ENCODE measurements at regions not wholly inside any gene's neighbourhood (a gene's known extent, or its start where the extent isn't known, plus 50 kb on each side); places are given as distances from the start of the nearest gene placed in this dataset.

DNA sequence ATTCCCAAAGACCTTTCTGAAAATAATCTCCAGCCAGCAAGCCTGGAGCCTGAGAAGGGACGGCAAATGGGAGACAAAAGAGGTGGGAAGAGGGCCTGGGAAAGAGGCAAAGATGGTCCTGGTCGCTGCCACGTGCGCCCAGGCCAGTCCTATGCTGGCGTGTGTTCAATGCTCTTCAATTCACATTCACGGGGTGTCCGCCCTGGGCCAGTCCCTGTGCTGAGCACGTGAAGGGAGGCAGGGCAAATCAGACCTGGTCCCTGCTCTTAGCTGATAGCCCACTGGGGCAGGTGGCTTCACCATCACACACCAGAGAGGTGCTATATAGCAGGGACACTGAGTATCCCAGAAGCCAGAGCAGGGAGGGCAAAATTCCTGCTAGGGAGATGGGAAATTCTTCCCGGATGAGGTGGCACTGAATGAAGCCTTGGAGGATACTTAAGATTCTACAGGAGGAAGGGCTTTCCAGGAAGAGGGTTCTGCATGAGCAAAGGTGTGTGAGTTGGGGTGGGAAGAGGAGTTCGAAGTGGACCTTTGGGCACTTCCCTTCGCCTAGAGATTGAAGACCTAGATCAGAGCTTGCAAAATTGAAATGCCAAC lies 148.2 kb downstream of the CHST1 start:
- no peak for DNase-seq
- no peaks in the 10 kb centered on the region for H3K4me1 Mint-ChIP-seq (ENCODE audit: low read depth)
- H3K9me3 Mint-ChIP-seq, result no peaks in the 10 kb centered on the region
- H3K27ac Mint-ChIP-seq, result no peak overlapping the region
- no peaks in the 10 kb centered on the region for H3K36me3 Mint-ChIP-seq (ENCODE audit: low read depth)
- no peak overlapping the region for H3K4me3 Mint-ChIP-seq
- no peaks in the 10 kb centered on the region for H3K27me3 Mint-ChIP-seq

- no peaks in the 10 kb centered on the region for H3K4me1 Mint-ChIP-seq (ENCODE audit: low read depth)
- H3K27me3 Mint-ChIP-seq, result no peaks in the 10 kb centered on the region
- no peak for DNase-seq
- no peak overlapping the region for H3K27ac Mint-ChIP-seq
- no peak overlapping the region for H3K4me3 Mint-ChIP-seq
- no peaks in the 10 kb centered on the region for H3K9me3 Mint-ChIP-seq
- H3K36me3 Mint-ChIP-seq (ENCODE audit: low read depth), result no peaks in the 10 kb centered on the region
These were observed 151.5 kb downstream of the CHST1 start for GRCh38 chr11:45513821-45514340.

DNA sequence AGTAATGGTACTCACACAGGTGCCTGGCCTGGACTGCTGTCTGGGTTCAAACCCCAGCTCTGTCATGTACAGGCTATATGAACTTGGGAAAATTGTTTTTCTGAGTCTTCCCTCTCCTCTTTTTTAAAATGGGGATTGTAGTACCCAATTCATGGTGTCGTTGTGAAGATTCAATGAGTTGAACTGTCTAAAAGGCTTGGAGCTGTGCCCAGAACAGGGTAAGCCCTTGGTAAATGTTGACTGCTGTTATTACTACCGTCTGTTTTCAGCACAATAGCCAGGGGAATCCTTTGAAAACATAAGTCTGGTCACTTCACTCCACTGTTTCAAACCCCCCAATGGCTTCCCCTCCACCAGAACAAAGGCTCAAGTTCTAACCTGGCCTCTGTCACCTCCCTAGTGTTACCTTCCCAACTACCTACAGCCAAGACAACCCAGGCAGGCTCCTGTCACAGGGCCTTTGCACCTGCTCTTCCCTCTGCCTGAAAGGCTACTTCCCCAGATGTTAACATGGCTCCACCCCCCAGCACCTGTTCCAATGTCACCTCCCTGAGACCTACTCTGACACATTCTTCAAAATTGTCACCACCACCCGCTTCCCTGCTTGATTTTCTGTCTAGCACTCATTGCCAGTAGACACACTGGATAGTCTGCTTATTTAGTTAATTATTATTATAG lies 152.8 kb downstream of the CHST1 start:
- Mint-ChIP-seq H3K36me3 (ENCODE audit: low read depth) (no peaks in the 10 kb centered on the region), H3K4me1 (ENCODE audit: low read depth) (no peaks in the 10 kb centered on the region), H3K27me3 (peaks cover 5% of the 10 kb centered on the region), H3K4me3 (no peak overlapping the region), H3K9me3 (no peaks in the 10 kb centered on the region), H3K27ac (no peak overlapping the region)
- no peak for DNase-seq

GRCh38 chr11:45511566-45511965 lies 153.9 kb downstream of the CHST1 start:
- H3K4me1 Mint-ChIP-seq (ENCODE audit: low read depth), result no peaks in the 10 kb centered on the region
- no peak for DNase-seq
- H3K27ac Mint-ChIP-seq, result no peak overlapping the region
- H3K9me3 Mint-ChIP-seq, result no peaks in the 10 kb centered on the region
- no peak overlapping the region for H3K4me3 Mint-ChIP-seq
- H3K27me3 Mint-ChIP-seq, result peaks cover 5% of the 10 kb centered on the region
- no peaks in the 10 kb centered on the region for H3K36me3 Mint-ChIP-seq (ENCODE audit: low read depth)

- peaks cover 7% of the 10 kb centered on the region for H3K9me3 Mint-ChIP-seq
- H3K36me3 Mint-ChIP-seq (ENCODE audit: low read depth), result no peaks in the 10 kb centered on the region
- DNase-seq, result no peak
- no peak overlapping the region for H3K27ac Mint-ChIP-seq
- no peak overlapping the region for H3K4me3 Mint-ChIP-seq
- H3K27me3 Mint-ChIP-seq, result peaks cover 13% of the 10 kb centered on the region
- no peaks in the 10 kb centered on the region for H3K4me1 Mint-ChIP-seq (ENCODE audit: low read depth)
These were observed 157.5 kb downstream of the CHST1 start for GRCh38 chr11:45507916-45508315.

- Mint-ChIP-seq H3K27me3 (peaks cover 33% of the 10 kb centered on the region), H3K4me3 (no peak overlapping the region), H3K4me1 (ENCODE audit: low read depth) (no peaks in the 10 kb centered on the region), H3K9me3 (peaks cover 7% of the 10 kb centered on the region), H3K36me3 (ENCODE audit: low read depth) (no peaks in the 10 kb centered on the region), H3K27ac (no peak overlapping the region)
- DNase-seq, result no peak
These were observed 162.1 kb downstream of the CHST1 start for GRCh38 chr11:45503311-45503710.

DNA sequence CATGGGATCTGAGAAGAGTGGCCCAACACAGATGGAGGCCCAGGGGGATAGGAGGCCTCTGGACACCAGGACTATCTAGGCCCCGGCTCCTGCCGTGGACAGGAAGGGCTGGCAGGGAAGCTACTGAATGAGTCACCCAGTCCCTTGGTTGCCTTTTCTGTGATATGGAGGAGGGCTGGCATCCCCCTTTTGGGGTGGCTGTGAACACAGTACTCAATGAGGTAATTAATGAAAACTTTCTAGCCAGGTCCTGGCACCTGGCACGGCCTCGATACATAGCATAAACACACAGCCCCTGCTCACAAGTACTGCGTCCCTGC lies 163.2 kb downstream of the CHST1 start:
- Mint-ChIP-seq H3K4me1 (ENCODE audit: low read depth) (no peaks in the 10 kb centered on the region), H3K36me3 (ENCODE audit: low read depth) (no peaks in the 10 kb centered on the region), H3K4me3 (no peak overlapping the region), H3K27me3 (peaks cover 37% of the 10 kb centered on the region), H3K27ac (no peak overlapping the region), H3K9me3 (peaks cover 7% of the 10 kb centered on the region)
- no peak for DNase-seq

- no peak overlapping the region for H3K4me3 Mint-ChIP-seq
- H3K36me3 Mint-ChIP-seq (ENCODE audit: low read depth), result no peaks in the 10 kb centered on the region
- peaks cover 7% of the 10 kb centered on the region for H3K9me3 Mint-ChIP-seq
- no peak for DNase-seq
- H3K27me3 Mint-ChIP-seq, result peaks cover 37% of the 10 kb centered on the region
- no peaks in the 10 kb centered on the region for H3K4me1 Mint-ChIP-seq (ENCODE audit: low read depth)
- H3K27ac Mint-ChIP-seq, result no peak overlapping the region
These were observed 163.8 kb downstream of the CHST1 start for GRCh38 chr11:45501392-45502225.

- Mint-ChIP-seq H3K4me1 (ENCODE audit: low read depth) (no peaks in the 10 kb centered on the region), H3K27me3 (peaks cover 35% of the 10 kb centered on the region), H3K36me3 (ENCODE audit: low read depth) (no peaks in the 10 kb centered on the region), H3K27ac (no peak overlapping the region), H3K9me3 (peaks cover 7% of the 10 kb centered on the region), H3K4me3 (no peak overlapping the region)
- no peak for DNase-seq
These were observed 165.0 kb downstream of the CHST1 start for GRCh38 chr11:45500451-45500850.

DNA sequence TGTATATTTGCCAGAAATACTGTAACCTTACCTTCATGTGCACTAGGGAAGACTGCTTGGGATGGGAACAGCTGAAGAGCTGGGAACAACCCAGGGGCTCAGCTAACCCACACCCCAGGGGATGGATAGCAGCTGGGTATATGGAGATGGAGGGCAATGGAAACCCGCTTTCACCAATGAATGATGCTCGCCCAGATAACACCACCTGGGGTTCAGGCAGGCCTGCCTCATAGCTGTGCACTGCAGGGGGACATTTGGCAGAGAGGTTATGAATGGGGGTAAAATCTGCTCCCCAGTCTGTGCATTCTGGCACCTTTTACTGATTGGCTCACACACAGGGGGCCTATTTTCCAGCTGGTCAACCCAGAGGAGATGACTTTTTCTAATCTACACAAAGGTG lies 170.7 kb downstream of the CHST1 start:
- no peaks in the 10 kb centered on the region for H3K36me3 Mint-ChIP-seq (ENCODE audit: low read depth)
- H3K4me3 Mint-ChIP-seq, result no peak overlapping the region
- peaks cover 2% of the 10 kb centered on the region for H3K9me3 Mint-ChIP-seq
- DNase-seq, result no peak
- no peaks in the 10 kb centered on the region for H3K4me1 Mint-ChIP-seq (ENCODE audit: low read depth)
- peaks cover 25% of the 10 kb centered on the region for H3K27me3 Mint-ChIP-seq
- no peak overlapping the region for H3K27ac Mint-ChIP-seq

DNA sequence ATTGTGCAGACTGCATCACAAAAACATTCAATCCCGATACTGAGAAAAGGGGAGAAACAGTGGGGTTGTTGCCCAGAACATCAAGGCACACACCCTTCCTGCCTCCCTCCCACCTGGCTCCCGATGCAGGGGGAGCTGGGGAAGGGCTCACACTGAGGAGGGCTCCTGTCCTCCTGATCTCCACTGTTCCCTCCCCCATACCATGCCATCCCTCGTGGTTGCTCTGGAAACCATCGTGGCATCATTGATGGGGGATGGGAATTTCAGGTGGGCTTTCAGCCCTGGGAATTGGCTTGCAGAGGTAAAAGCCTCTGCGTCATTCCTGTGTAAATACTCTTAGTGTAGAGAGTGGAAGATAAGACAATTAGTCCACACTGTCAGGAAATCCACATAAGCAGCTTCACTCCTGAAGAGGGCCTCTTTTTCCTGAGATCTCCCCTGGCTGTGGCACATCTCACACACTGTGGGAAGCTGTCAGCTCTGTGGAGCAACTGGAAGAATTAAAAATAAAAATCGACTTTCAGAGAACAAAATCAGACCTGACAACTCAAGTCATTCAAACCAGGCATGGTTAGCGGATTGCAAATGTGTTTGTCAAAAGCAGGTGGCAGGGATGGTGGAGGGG lies 176.0 kb downstream of the CHST1 start:
- H3K36me3 Mint-ChIP-seq (ENCODE audit: low read depth), result no peaks in the 10 kb centered on the region
- DNase-seq, result no peak
- peaks cover 2% of the 10 kb centered on the region for H3K9me3 Mint-ChIP-seq
- H3K27me3 Mint-ChIP-seq, result peaks cover 6% of the 10 kb centered on the region
- H3K4me1 Mint-ChIP-seq (ENCODE audit: low read depth), result no peaks in the 10 kb centered on the region
- no peak overlapping the region for H3K27ac Mint-ChIP-seq
- H3K4me3 Mint-ChIP-seq, result no peak overlapping the region

- H3K36me3 Mint-ChIP-seq (ENCODE audit: low read depth), result no peaks in the 10 kb centered on the region
- H3K27me3 Mint-ChIP-seq, result peaks cover 20% of the 10 kb centered on the region
- H3K9me3 Mint-ChIP-seq, result no peaks in the 10 kb centered on the region
- H3K4me1 Mint-ChIP-seq (ENCODE audit: low read depth), result no peaks in the 10 kb centered on the region
- DNase-seq, result no peak
- H3K4me3 Mint-ChIP-seq, result no peak overlapping the region
- H3K27ac Mint-ChIP-seq, result no peak overlapping the region
These were observed 179.0 kb downstream of the CHST1 start for GRCh38 chr11:45486461-45486860.

- no peaks in the 10 kb centered on the region for H3K36me3 Mint-ChIP-seq (ENCODE audit: low read depth)
- no peak overlapping the region for H3K27ac Mint-ChIP-seq
- H3K4me1 Mint-ChIP-seq (ENCODE audit: low read depth), result no peaks in the 10 kb centered on the region
- DNase-seq, result no peak
- H3K27me3 Mint-ChIP-seq, result peaks cover 27% of the 10 kb centered on the region
- H3K4me3 Mint-ChIP-seq, result no peak overlapping the region
- H3K9me3 Mint-ChIP-seq, result no peaks in the 10 kb centered on the region
These were observed 180.2 kb downstream of the CHST1 start for GRCh38 chr11:45485070-45485707.

GRCh38 chr11:45484326-45484883 lies 181.0 kb downstream of the CHST1 start:
- Mint-ChIP-seq H3K27ac (no peak overlapping the region), H3K27me3 (peaks cover 32% of the 10 kb centered on the region), H3K36me3 (ENCODE audit: low read depth) (no peaks in the 10 kb centered on the region), H3K4me3 (no peak overlapping the region), H3K9me3 (no peaks in the 10 kb centered on the region), H3K4me1 (ENCODE audit: low read depth) (no peaks in the 10 kb centered on the region)
- DNase-seq, result no peak

Measured in activated T-cell treated with anti-CD3 and anti-CD28 coated beads, Interleukin-2, amount 50 U/mL, for 24 hours (primary cell).